Esophagus squamous epithelium (tissue), 4 donors: ENCODE measurements at regions not wholly inside any gene's neighbourhood (a gene's known extent, or its start where the extent isn't known, plus 50 kb on each side); places are given as distances from the start of the nearest gene placed in this dataset.

ENCODE experiments used
- POLR2A ChIP-seq, 4 donors: fragments of 450-650 bp; IDR thresholded peaks; one replicate each; pipeline ENCODE4 v1.6.1; 2017; ENCODE audit warnings: antibody characterized with exemption in 4 of 4, mild to moderate bottlenecking in 4 of 4, moderate library complexity in 3 of 4
- TF ChIP-seq, protein P1 (sequence below), 6 experiments: fragments of 450-650 bp in 4 of 6; fragments of 200-600 bp in 2 of 6; sonication (generic) in 2 of 6; IDR thresholded peaks; one replicate each; pipeline ENCODE4 v1.5.1; 2016 to 2019; ENCODE audit warnings: antibody characterized with exemption in 6 of 6, mild to moderate bottlenecking in 4 of 6, moderate library complexity in 4 of 6

DNA sequence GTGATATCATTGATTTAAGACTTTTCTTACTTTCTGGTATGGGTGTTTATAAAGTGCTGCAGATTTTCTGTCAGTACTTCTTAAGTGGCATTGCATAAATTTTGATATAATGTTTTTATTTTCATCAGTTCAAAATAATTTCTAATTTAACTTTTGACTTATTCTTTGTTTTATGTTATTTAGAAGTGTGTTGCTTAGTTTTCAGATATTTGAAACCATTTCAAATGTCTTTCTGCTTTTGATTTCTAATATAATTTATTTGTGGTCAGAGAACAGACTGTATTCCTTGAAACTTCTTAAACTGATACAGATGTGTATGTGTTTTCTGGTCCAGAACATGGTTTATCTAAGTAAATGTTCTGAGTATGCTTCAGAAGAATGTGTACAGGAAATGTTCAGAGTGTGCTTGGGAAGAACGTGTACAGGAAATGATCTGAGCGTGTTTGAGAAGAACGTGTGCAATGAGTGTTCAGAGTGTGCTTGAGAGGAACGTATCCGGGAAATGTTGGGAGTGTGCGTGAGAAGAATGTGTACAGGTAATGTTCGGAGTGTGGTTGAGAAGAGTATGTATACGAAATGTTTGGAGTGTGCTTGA lies 265.7 kb upstream of the HS6ST1 start:
- TF ChIP-seq, protein P1, sequence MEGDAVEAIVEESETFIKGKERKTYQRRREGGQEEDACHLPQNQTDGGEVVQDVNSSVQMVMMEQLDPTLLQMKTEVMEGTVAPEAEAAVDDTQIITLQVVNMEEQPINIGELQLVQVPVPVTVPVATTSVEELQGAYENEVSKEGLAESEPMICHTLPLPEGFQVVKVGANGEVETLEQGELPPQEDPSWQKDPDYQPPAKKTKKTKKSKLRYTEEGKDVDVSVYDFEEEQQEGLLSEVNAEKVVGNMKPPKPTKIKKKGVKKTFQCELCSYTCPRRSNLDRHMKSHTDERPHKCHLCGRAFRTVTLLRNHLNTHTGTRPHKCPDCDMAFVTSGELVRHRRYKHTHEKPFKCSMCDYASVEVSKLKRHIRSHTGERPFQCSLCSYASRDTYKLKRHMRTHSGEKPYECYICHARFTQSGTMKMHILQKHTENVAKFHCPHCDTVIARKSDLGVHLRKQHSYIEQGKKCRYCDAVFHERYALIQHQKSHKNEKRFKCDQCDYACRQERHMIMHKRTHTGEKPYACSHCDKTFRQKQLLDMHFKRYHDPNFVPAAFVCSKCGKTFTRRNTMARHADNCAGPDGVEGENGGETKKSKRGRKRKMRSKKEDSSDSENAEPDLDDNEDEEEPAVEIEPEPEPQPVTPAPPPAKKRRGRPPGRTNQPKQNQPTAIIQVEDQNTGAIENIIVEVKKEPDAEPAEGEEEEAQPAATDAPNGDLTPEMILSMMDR (IDR thresholded peaks at IDR 0.05): no peak
- no peak for TF ChIP-seq POLR2A (IDR thresholded peaks at IDR 0.05)
